ENCODE measurements at regions not wholly inside any gene's neighbourhood (a gene's known extent, or its start where the extent isn't known, plus 50 kb on each side); places are given as distances from the start of the nearest gene placed in this dataset.

DNA sequence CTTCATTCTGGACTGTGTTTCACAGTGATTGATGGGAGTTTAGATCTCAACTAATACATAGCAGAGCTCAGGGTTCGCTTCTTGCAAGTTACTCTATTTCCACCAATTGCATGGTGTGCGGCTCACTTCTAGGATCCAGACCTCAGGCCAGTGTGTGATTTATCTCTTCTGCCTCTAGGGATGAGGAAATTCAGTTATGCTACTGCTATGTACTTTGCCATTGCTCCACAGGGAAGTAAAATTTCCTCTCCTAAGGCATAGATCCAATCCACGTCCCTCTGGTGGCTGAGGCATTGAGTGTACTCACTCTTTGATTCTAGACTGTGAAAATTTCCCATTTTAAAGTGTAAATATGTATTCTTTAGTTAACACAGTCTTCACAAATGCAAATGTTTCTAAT, 214.1 kb downstream of the HS3ST3B1 start:
- DNase-seq (ENCODE audit: low read depth in 6 of 9, low spot score in 9 of 9), result no peak
- WGBS, result 98% methylated on average over 3 of the region's 3 CpGs

DNA sequence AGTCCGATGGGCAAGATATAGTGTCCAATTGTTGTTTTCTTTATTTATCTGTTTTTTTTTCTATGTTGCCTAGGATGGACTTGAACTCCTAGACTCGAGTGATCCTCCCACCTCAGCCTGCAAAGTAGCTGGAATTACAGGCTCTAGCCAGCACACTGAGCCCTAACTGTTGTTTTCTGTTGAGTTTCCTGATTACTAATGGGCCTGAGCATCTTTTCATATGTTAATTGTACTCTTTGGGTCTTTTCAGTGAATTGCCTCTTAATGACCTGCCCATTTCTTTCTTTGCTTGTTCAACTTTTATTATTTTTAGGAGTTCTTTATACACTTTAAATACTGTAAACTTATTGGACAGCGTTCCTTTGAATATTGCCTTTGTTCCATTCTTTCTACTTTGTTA, 213.0 kb downstream of the HS3ST3B1 start:
- Histone ChIP-seq H3K4me1 (ENCODE audit: control insufficient read depth in 2 of 2, insufficient read depth in 2 of 2, low read length in 2 of 2) (no peaks in the 10 kb centered on the region), H3K4me3 (ENCODE audit: low read length in 2 of 2) (no peak overlapping the region), H3K27me3 (ENCODE audit: control insufficient read depth in 2 of 2, insufficient read depth in 1 of 2, low read length in 1 of 2) (no peaks in the 10 kb centered on the region), H3K9me3 (ENCODE audit: control insufficient read depth in 2 of 2, insufficient read depth in 1 of 2, low read length in 1 of 2) (no peaks in the 10 kb centered on the region), H3K36me3 (ENCODE audit: control insufficient read depth in 2 of 2, insufficient read depth in 2 of 2, low read length in 1 of 2) (no peaks in the 10 kb centered on the region), H3K27ac (ENCODE audit: low read depth in 1 of 2, low read length in 1 of 2) (no peak overlapping the region)
- WGBS, result 99% methylated on average over 3 of the region's 3 CpGs
- DNase-seq (ENCODE audit: low read depth in 6 of 9, low spot score in 9 of 9), result no peak

More for the DNA sequence above, 214.1 kb downstream of the HS3ST3B1 start:
- Histone ChIP-seq H3K27me3 (ENCODE audit: control insufficient read depth in 2 of 2, insufficient read depth in 1 of 2, low read length in 1 of 2) (no peaks in the 10 kb centered on the region), H3K9me3 (ENCODE audit: control insufficient read depth in 2 of 2, insufficient read depth in 1 of 2, low read length in 1 of 2) (no peaks in the 10 kb centered on the region), H3K36me3 (ENCODE audit: control insufficient read depth in 2 of 2, insufficient read depth in 2 of 2, low read length in 1 of 2) (no peaks in the 10 kb centered on the region), H3K4me1 (ENCODE audit: control insufficient read depth in 2 of 2, insufficient read depth in 2 of 2, low read length in 2 of 2) (no peaks in the 10 kb centered on the region), H3K4me3 (ENCODE audit: low read length in 2 of 2) (no peak overlapping the region), H3K27ac (ENCODE audit: low read depth in 1 of 2, low read length in 1 of 2) (no peak overlapping the region)

DNA sequence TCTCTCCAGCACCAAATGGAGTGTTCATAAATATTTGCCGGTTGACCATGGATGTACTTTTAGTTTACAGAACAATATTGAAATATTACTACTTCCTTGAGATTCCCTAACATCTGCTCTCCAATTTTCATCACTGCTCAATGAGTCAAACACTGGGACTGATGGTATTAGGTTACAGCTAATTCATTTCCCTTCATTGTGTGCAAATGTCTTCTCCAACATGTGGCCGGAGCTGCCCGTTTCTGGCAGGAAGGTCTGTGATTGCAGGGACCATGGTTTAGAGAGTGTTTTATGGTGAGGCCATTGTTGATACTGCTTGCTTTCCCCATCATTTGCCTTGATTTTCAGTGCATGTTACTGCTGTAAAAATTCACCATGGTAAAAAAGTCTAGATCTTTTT, 209.3 kb downstream of the HS3ST3B1 start:
- H3K9me3 ChIP-seq (ENCODE audit: control insufficient read depth in 2 of 2, insufficient read depth in 1 of 2, low read length in 1 of 2), result no peaks in the 10 kb centered on the region
- WGBS, result 97% methylated on average over 3 of the region's 3 CpGs
- H3K36me3 ChIP-seq (ENCODE audit: control insufficient read depth in 2 of 2, insufficient read depth in 2 of 2, low read length in 1 of 2), result no peaks in the 10 kb centered on the region
- H3K27me3 ChIP-seq (ENCODE audit: control insufficient read depth in 2 of 2, insufficient read depth in 1 of 2, low read length in 1 of 2), result no peaks in the 10 kb centered on the region
- DNase-seq (ENCODE audit: low read depth in 6 of 9, low spot score in 9 of 9), result no peak
- H3K4me1 ChIP-seq (ENCODE audit: control insufficient read depth in 2 of 2, insufficient read depth in 2 of 2, low read length in 2 of 2), result no peaks in the 10 kb centered on the region
- H3K27ac ChIP-seq (ENCODE audit: low read depth in 1 of 2, low read length in 1 of 2), result no peak overlapping the region
- no peak overlapping the region for H3K4me3 ChIP-seq (ENCODE audit: low read length in 2 of 2)

DNA sequence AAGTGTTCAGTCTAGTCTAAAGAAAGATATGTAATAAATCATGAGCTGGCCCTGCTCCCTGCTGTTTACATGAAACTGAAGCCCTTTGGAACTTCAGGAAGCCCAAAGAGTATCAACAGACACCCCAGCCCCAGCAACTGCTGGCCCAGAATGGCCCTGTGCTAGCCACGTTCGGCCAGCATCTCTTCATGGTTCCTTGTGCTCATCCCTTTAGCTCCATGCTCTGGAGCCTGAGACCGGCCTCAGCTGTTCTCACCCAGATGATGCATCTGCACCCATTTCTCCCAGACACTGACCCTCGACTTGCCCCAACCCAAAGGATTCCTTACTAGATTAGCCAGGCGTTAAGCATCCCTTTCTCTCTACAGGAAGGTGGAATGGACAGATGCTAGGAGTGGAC, 207.3 kb downstream of the HS3ST3B1 start:
- no peaks in the 10 kb centered on the region for H3K9me3 ChIP-seq (ENCODE audit: control insufficient read depth in 2 of 2, insufficient read depth in 1 of 2, low read length in 1 of 2)
- no peaks in the 10 kb centered on the region for H3K4me1 ChIP-seq (ENCODE audit: control insufficient read depth in 2 of 2, insufficient read depth in 2 of 2, low read length in 2 of 2)
- WGBS, result 95% methylated on average over 5 of the region's 5 CpGs
- DNase-seq (ENCODE audit: low read depth in 6 of 9, low spot score in 9 of 9), result no peak
- H3K36me3 ChIP-seq (ENCODE audit: control insufficient read depth in 2 of 2, insufficient read depth in 2 of 2, low read length in 1 of 2), result no peaks in the 10 kb centered on the region
- no peaks in the 10 kb centered on the region for H3K27me3 ChIP-seq (ENCODE audit: control insufficient read depth in 2 of 2, insufficient read depth in 1 of 2, low read length in 1 of 2)
- no peak overlapping the region for H3K27ac ChIP-seq (ENCODE audit: low read depth in 1 of 2, low read length in 1 of 2)
- H3K4me3 ChIP-seq (ENCODE audit: low read length in 2 of 2), result no peak overlapping the region

DNA sequence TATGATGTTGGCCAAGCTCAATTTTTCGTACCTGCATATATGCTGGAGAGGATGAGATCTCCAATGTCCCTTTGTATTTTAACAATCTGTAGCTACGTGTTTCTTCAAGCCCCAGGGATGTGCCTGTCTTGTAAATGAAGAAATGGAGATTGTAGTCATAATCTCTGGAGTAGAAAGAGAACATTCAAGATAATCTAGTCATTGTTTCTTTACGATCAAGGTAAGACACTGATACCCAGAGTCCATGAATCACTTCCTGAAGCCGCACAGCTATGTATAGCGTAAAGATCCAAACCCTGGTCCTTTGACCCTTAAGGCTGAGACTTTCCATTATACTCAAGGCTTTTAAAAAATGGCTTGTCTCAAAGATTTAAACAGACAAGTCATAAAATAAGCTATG, 205.5 kb downstream of the HS3ST3B1 start:
- H3K4me1 ChIP-seq (ENCODE audit: control insufficient read depth in 2 of 2, insufficient read depth in 2 of 2, low read length in 2 of 2), result no peaks in the 10 kb centered on the region
- H3K27ac ChIP-seq (ENCODE audit: low read depth in 1 of 2, low read length in 1 of 2), result no peak overlapping the region
- H3K9me3 ChIP-seq (ENCODE audit: control insufficient read depth in 2 of 2, insufficient read depth in 1 of 2, low read length in 1 of 2), result no peaks in the 10 kb centered on the region
- no peak overlapping the region for H3K4me3 ChIP-seq (ENCODE audit: low read length in 2 of 2)
- no peak for DNase-seq (ENCODE audit: low read depth in 6 of 9, low spot score in 9 of 9)
- no peaks in the 10 kb centered on the region for H3K36me3 ChIP-seq (ENCODE audit: control insufficient read depth in 2 of 2, insufficient read depth in 2 of 2, low read length in 1 of 2)
- 98% methylated on average over 5 of the region's 5 CpGs for WGBS
- no peaks in the 10 kb centered on the region for H3K27me3 ChIP-seq (ENCODE audit: control insufficient read depth in 2 of 2, insufficient read depth in 1 of 2, low read length in 1 of 2)

DNA sequence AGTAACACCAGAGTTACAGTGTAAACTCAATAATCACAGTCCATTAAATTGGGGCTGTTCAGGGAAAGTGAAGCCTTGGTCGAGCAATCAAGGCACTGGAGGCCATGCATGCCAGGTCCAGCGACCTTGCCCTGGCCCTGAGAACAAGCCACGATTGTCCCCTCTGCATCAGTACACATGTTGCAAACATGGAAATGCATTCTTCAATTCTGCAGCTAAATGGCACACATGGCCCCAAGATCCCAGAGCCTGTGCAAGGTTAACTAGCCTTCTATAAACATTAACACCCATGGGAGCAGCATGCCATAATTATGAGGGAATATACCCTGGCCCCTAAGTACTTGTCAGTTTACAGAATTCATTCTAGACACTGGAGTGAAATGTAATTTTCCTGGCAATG, 204.7 kb downstream of the HS3ST3B1 start:
- H3K4me3 ChIP-seq (ENCODE audit: low read length in 2 of 2), result no peak overlapping the region
- H3K4me1 ChIP-seq (ENCODE audit: control insufficient read depth in 2 of 2, insufficient read depth in 2 of 2, low read length in 2 of 2), result no peaks in the 10 kb centered on the region
- H3K27ac ChIP-seq (ENCODE audit: low read depth in 1 of 2, low read length in 1 of 2), result no peak overlapping the region
- WGBS, result 91% methylated on average over 3 of the region's 3 CpGs
- no peaks in the 10 kb centered on the region for H3K9me3 ChIP-seq (ENCODE audit: control insufficient read depth in 2 of 2, insufficient read depth in 1 of 2, low read length in 1 of 2)
- DNase-seq (ENCODE audit: low read depth in 6 of 9, low spot score in 9 of 9), result no peak
- no peaks in the 10 kb centered on the region for H3K36me3 ChIP-seq (ENCODE audit: control insufficient read depth in 2 of 2, insufficient read depth in 2 of 2, low read length in 1 of 2)
- no peaks in the 10 kb centered on the region for H3K27me3 ChIP-seq (ENCODE audit: control insufficient read depth in 2 of 2, insufficient read depth in 1 of 2, low read length in 1 of 2)

DNA sequence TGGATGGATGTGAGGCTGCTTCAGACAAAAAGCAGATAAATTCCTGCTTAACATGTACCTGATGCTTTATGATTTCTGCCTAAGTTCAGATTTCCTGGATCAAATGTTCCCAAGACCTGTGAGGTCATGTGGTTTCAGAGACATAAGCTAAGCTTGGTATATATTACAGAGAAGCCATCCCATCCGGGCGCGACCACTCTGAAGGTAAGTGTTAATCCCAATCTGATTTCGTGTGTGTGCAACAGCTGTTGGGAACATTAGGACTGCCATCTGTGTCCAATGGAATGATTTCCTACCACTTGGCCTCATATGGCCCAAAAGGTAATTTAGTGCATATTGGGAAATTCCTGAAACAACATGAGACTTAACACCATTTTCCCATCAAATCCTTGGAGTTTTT, 199.1 kb downstream of the HS3ST3B1 start:
- Histone ChIP-seq H3K4me1 (ENCODE audit: control insufficient read depth in 2 of 2, insufficient read depth in 2 of 2, low read length in 2 of 2) (no peaks in the 10 kb centered on the region), H3K9me3 (ENCODE audit: control insufficient read depth in 2 of 2, insufficient read depth in 1 of 2, low read length in 1 of 2) (no peaks in the 10 kb centered on the region), H3K36me3 (ENCODE audit: control insufficient read depth in 2 of 2, insufficient read depth in 2 of 2, low read length in 1 of 2) (no peaks in the 10 kb centered on the region), H3K27me3 (ENCODE audit: control insufficient read depth in 2 of 2, insufficient read depth in 1 of 2, low read length in 1 of 2) (no peaks in the 10 kb centered on the region), H3K27ac (ENCODE audit: low read depth in 1 of 2, low read length in 1 of 2) (no peak overlapping the region), H3K4me3 (ENCODE audit: low read length in 2 of 2) (no peak overlapping the region)
- 96% methylated on average over 4 of the region's 4 CpGs for WGBS
- no peak for DNase-seq (ENCODE audit: low read depth in 6 of 9, low spot score in 9 of 9)

DNA sequence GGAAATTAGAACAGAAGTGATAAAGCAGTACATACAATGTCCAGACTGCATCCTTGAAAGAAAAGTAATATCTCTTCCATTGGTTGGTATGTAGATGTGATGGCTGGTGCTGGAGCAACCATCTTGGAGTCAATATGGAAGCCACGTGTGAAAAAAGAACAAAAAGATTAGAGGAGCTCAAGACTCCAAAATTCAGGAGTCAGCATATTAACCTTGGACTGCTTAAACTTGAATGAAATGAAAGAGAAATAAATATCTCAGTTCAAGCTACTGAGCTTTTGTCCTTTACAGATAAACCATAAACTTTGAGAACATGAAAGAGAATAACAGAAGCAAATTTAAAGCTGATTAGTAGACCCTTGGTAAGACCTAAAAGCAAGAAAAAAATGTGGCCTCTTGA, 197.9 kb downstream of the HS3ST3B1 start:
- no peaks in the 10 kb centered on the region for H3K27me3 ChIP-seq (ENCODE audit: control insufficient read depth in 2 of 2, insufficient read depth in 1 of 2, low read length in 1 of 2)
- H3K27ac ChIP-seq (ENCODE audit: low read depth in 1 of 2, low read length in 1 of 2), result no peak overlapping the region
- no peak for DNase-seq (ENCODE audit: low read depth in 6 of 9, low spot score in 9 of 9)
- H3K4me1 ChIP-seq (ENCODE audit: control insufficient read depth in 2 of 2, insufficient read depth in 2 of 2, low read length in 2 of 2), result no peaks in the 10 kb centered on the region
- H3K4me3 ChIP-seq (ENCODE audit: low read length in 2 of 2), result no peak overlapping the region
- no peaks in the 10 kb centered on the region for H3K9me3 ChIP-seq (ENCODE audit: control insufficient read depth in 2 of 2, insufficient read depth in 1 of 2, low read length in 1 of 2)
- no peaks in the 10 kb centered on the region for H3K36me3 ChIP-seq (ENCODE audit: control insufficient read depth in 2 of 2, insufficient read depth in 2 of 2, low read length in 1 of 2)
- 97% methylated on average over 1 of the region's 1 CpG for WGBS

DNA sequence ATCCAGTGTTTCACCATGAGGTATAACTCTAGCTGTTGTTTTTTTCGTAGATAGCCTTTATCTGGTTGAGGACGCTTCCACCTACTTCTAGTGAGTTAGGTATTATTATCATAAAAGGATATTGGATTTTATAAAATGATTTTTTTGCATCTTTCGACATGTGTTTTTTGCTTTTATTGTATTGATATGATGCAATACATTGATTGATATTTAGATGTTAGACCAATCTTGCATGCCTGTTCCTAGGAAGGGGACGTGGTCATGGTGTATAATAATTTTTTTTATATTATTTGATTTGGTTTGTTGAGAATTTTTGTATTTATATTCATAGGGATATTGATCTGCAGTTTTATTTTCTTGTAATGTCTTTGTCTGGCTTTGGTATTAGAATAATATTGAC, 193.3 kb downstream of the HS3ST3B1 start:
- Histone ChIP-seq H3K27ac (ENCODE audit: low read depth in 1 of 2, low read length in 1 of 2) (no peak overlapping the region), H3K27me3 (ENCODE audit: control insufficient read depth in 2 of 2, insufficient read depth in 1 of 2, low read length in 1 of 2) (no peaks in the 10 kb centered on the region), H3K9me3 (ENCODE audit: control insufficient read depth in 2 of 2, insufficient read depth in 1 of 2, low read length in 1 of 2) (no peaks in the 10 kb centered on the region), H3K36me3 (ENCODE audit: control insufficient read depth in 2 of 2, insufficient read depth in 2 of 2, low read length in 1 of 2) (no peaks in the 10 kb centered on the region), H3K4me3 (ENCODE audit: low read length in 2 of 2) (no peak overlapping the region), H3K4me1 (ENCODE audit: control insufficient read depth in 2 of 2, insufficient read depth in 2 of 2, low read length in 2 of 2) (no peaks in the 10 kb centered on the region)
- WGBS, result 87% methylated on average over 4 of the region's 4 CpGs
- no peak for DNase-seq (ENCODE audit: low read depth in 6 of 9, low spot score in 9 of 9)

DNA sequence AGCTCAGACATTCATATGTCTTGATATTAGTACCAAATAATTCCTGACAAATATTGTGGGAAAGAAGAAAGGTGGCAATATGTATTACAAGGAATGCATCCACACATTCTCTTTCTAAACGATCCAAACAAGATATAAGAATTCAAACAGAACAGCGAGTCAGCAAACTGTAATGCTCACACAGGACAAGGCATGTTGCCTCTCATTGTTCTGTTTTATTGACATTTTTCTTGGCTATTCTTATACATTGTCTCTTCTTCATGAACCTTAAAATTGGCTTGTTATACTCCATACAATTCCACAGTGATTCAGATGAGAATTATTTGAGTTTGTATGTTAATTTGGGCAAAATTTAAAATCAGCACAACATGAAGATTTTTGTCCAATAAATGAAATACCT, 189.1 kb downstream of the HS3ST3B1 start:
- 96% methylated on average over 2 of the region's 2 CpGs for WGBS

More for the DNA sequence above, 189.1 kb downstream of the HS3ST3B1 start:
- no peak overlapping the region for H3K4me3 ChIP-seq (ENCODE audit: low read length in 2 of 2)
- H3K27ac ChIP-seq (ENCODE audit: low read depth in 1 of 2, low read length in 1 of 2), result no peak overlapping the region
- DNase-seq (ENCODE audit: low read depth in 6 of 9, low spot score in 9 of 9), result no peak
- H3K36me3 ChIP-seq (ENCODE audit: control insufficient read depth in 2 of 2, insufficient read depth in 2 of 2, low read length in 1 of 2), result no peaks in the 10 kb centered on the region
- no peaks in the 10 kb centered on the region for H3K27me3 ChIP-seq (ENCODE audit: control insufficient read depth in 2 of 2, insufficient read depth in 1 of 2, low read length in 1 of 2)
- H3K9me3 ChIP-seq (ENCODE audit: control insufficient read depth in 2 of 2, insufficient read depth in 1 of 2, low read length in 1 of 2), result no peaks in the 10 kb centered on the region
- no peaks in the 10 kb centered on the region for H3K4me1 ChIP-seq (ENCODE audit: control insufficient read depth in 2 of 2, insufficient read depth in 2 of 2, low read length in 2 of 2)

Measured in thymus (tissue), 11 donors.